AG09309 (cell line): ENCODE measurements at regions not wholly inside any gene's neighbourhood (a gene's known extent, or its start where the extent isn't known, plus 50 kb on each side); places are given as distances from the start of the nearest gene placed in this dataset.

Source experiments
- DNase-seq: peaks from one replicate; pipeline ENCODE4 v3.0.0-alpha.2; 2010; ENCODE audit warnings: low read depth
- H3K4me3 ChIP-seq: 2 replicates; pipeline ENCODE4 v1.5.1; 2011; ENCODE audit warnings: mild to moderate bottlenecking, low read depth, low read length, moderate library complexity; ENCODE audit not compliant: control insufficient read depth
- CTCF ChIP-seq: IDR thresholded peaks from 2 replicates; pipeline ENCODE4 v1.5.1; 2011; ENCODE audit warnings: mild to moderate bottlenecking, low read depth, low read length, inconsistent platforms; ENCODE audit not compliant: insufficient read depth, control insufficient read depth; ENCODE audit errors: missing control alignments

GRCh38 chr4:62531264-62531663, 1331.1 kb downstream of the ADGRL3 start:
- TF ChIP-seq CTCF = no peak
- no peak overlapping the region for H3K4me3 ChIP-seq
- DNase-seq = no peak

GRCh38 chr4:62528874-62529273, 1328.7 kb downstream of the ADGRL3 start:
- TF ChIP-seq CTCF = no peak
- no peak for DNase-seq
- no peak overlapping the region for H3K4me3 ChIP-seq

DNA sequence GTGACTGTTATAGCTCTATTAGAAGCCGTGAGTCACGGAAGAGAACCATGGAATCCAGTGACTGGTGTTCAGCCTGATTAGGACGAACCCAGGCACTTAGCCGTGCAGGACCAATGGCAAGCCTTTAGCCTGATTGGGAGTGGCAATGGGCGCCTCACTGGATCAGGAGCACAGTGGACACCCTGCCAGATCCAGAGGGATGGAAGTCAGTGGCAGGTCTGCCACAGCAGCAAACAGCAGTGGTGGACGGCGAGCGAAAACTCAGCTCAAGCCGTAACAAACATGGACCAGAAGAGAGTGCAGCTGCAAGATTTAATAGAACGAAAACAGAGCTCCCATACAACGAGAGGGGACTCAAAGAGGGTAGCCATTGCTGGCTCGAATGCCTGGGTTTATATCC, 1326.5 kb downstream of the ADGRL3 start:
- no peak for TF ChIP-seq CTCF
- DNase-seq = no peak

DNA sequence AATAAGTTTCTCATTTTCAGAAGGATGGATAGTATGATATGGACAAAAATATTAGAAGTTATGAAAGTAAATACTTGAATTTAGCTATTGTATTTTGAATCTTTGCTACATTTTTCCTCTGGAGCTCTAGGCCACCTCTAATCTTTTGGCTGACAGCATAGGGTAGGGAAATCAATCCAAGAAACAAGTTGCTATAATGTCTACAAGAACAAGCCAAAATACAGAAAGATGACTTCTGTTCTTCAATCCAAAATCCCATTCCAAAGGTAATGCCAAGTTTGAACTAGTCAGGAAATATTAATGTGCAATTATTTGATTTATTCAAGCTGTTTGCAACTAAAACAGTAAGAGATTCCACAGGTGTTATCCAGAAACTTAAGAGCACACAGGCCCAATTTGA, 1323.1 kb downstream of the ADGRL3 start:
- H3K4me3 ChIP-seq = no peak overlapping the region
- DNase-seq = no peak
- TF ChIP-seq CTCF = no peak

More for the DNA sequence above, 1326.5 kb downstream of the ADGRL3 start:
- no peak overlapping the region for H3K4me3 ChIP-seq

GRCh38 chr4:62522273-62522672, 1322.1 kb downstream of the ADGRL3 start:
- TF ChIP-seq CTCF = no peak

DNA sequence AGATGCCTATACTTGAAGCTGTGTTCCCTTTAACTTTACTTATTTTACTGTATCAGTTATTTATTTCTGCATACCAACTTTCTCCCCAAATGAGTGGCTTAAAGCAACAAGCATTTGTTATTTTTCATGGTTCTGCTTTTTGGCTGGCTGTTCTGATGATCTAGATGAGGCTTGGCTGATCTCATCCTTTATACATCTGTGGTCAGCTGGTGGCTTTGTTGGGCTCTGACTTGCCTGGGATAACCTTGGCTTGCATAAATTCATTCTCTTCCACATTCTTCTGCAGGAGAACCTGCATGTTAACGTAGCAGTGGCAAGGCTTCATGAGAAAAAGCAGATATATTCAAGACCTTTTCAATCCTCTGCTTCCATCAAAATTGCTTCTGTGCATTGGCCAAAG, 1317.6 kb downstream of the ADGRL3 start:
- TF ChIP-seq CTCF = no peak
- DNase-seq = no peak
- H3K4me3 ChIP-seq = no peak overlapping the region

More at GRCh38 chr4:62522273-62522672, 1322.1 kb downstream of the ADGRL3 start:
- no peak overlapping the region for H3K4me3 ChIP-seq
- DNase-seq = no peak

DNA sequence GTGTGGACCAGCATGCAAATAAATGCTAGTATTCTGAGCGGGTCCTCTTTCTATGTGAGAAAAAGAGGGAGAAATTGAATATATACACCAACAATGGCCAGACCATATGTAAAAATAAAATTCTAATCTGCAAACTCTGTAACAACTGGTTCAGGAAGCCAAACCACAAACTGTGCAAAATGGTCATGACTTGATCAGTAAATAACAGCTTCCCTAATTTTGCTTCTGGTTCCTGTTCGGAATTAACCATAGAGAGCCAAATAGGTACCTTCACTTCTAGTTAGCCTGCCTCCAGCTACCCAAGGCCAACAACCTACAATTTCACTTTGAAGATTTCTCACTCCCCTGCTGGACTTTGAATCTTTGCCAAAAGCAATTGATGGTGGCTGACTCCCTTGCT, 1313.2 kb downstream of the ADGRL3 start:
- H3K4me3 ChIP-seq = no peak overlapping the region
- no peak for DNase-seq
- TF ChIP-seq CTCF = no peak
